DMS153 treated with DMSO at 0.1 percent for 48 hours (cell line): ENCODE measurements at regions not wholly inside any gene's neighbourhood (a gene's known extent, or its start where the extent isn't known, plus 50 kb on each side); places are given as distances from the start of the nearest gene placed in this dataset.

Experiments used
- DNase-seq: peaks from one replicate; lab custom pipeline; 2025; ENCODE audit not compliant: unreplicated experiment; lab: John Stamatoyannopoulos, UW

DNA sequence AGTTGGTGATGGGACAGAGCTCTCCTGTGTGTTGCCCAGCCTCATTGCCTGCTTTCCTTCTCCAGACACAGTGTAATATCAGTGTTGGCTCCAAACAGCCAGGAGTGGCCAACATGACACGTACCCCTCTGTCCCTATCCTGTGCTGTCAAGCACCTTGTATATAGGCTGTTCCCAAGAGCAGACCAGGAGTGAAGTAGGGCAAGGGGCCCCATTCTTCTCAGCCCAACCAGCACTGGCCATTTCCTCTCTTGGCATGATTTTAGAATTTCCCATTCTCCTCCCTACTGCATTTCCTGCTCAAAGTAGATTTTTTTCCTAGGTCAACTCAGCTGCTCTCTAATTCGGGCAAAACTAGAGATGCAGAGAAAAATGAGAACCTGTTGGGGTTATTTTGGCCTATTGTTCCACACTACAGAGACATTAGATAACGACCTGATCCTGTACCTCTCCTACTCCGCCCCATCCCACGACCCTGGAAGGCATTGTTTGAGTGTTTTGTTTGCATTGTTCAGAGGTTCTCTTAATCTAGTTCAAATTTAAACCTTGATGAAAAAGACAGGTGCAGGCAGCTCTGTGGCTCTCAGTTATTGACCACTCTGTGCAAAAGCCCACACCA lies 95.6 kb downstream of the RASSF10 start:
- DNase-seq, result no peak

- peak; percentile 93 for DNase-seq
Observed at GRCh38 chr11:13105237-13105844, 96.2 kb downstream of the RASSF10 start.

GRCh38 chr11:13107544-13108044 lies 98.5 kb downstream of the RASSF10 start:
- no peak for DNase-seq

DNA sequence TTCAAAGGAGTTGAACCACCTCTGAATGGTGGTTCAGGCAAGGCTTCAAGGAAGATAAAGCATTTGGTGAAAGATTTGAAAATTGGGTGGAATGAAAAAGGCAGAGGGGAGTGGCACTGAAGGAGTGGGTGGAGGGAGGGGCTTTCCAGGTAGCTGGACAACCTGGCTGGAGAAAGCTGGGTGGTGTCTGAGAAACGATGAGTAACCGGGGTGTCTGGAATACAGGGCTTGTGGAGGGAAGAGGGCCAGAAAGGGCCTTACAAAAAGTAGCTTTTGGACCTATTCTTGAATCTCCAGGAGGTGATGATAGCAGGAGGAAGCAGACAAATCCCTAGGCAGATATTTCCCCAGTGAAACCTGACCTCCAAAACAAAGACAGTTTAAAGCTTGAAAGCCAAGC lies 99.3 kb downstream of the RASSF10 start:
- no peak for DNase-seq

DNA sequence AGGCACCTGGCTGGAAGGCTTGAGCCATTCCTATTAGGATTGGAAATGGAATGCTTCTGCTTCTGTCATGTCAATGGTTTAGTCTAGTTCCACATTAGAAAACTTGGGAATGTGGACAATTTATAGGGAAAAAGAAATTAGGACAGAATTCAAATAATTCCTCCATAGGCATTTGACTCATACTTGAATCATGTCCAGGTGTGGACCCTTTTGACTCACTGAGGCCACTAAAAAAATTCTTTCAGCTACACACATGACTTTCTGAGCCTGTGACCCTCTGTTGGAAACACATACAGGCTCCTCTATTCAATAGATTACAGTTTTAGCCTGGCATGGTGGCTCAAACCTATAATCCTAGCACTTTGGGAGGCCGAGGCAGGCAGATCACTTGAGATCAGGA lies 100.5 kb downstream of the RASSF10 start:
- no peak for DNase-seq

DNA sequence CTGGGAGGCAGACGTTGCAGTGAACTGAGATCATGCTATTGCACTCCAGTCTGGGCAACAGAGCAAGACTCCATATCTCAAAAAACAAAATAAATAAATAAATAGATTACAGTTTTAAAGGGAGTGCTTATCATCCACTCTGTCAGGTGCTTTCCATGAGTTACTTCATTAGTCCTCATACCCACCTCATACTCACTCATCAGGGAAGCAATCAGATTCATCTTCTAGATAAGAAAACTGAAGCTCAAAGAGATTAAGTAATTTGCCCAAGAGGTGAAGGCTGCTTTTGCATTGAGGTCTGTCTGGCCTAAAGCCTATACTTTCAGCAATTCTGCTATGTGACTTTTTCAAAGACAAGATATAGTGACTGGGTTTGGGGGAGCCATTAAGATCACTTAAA lies 101.0 kb downstream of the RASSF10 start:
- no peak for DNase-seq

DNA sequence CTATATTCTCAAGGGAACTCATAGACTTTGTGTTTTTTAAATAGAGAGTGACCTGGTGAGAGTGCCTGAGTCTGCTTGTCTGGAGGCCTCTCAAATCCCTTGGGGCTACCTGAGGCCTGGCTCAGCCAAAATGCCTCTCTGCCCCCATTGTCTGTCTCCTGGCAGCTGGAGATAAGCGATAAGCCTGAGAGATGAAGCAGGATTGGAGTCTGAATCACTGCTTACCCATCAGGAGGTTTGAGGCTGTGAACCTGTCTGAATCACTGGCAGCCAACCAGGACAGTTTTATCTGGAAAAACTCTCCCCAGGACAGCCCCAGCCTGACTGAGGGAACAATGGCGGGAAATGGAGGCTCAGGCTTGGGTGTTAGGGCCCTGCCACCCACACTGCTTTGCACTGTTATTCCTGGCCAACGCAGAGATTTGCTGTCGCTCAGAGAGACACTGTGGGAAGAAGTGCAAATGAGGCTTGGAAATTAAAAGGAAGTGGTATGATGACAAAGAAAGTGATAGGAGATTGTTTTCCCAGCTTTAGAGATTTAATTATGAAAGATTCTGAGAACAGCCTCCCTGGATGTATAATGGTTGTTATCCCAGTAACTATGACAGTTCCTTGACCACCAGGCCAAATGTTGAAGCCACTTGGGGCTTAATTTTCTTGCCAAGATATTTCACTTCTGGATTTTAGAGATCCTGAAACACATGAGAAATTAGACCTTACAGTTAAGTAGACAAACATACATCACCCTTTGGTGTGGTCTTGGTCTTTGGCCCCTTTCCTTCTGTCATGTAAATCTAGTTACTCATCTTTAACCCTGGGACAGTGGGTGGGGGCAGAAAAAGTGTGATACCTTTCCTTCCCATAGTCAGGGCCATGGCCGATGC lies 102.1 kb downstream of the RASSF10 start:
- DNase-seq, result peak; percentile 63

DNA sequence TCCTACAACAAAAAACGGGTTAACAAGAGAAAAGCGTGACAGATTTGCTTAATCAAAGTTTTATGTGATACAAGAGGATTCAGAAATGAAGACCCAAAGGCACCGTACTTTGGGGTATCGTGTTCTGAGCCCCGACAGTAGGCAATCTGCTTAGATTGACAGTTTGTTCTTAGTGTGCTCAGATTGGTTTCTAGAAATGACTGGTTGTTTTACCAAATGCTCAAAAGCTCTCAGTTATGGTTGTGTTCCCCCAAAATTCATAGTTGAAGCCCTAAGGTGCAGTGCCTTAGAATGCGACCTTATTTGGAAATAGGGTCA lies 102.7 kb downstream of the RASSF10 start:
- no peak for DNase-seq

DNA sequence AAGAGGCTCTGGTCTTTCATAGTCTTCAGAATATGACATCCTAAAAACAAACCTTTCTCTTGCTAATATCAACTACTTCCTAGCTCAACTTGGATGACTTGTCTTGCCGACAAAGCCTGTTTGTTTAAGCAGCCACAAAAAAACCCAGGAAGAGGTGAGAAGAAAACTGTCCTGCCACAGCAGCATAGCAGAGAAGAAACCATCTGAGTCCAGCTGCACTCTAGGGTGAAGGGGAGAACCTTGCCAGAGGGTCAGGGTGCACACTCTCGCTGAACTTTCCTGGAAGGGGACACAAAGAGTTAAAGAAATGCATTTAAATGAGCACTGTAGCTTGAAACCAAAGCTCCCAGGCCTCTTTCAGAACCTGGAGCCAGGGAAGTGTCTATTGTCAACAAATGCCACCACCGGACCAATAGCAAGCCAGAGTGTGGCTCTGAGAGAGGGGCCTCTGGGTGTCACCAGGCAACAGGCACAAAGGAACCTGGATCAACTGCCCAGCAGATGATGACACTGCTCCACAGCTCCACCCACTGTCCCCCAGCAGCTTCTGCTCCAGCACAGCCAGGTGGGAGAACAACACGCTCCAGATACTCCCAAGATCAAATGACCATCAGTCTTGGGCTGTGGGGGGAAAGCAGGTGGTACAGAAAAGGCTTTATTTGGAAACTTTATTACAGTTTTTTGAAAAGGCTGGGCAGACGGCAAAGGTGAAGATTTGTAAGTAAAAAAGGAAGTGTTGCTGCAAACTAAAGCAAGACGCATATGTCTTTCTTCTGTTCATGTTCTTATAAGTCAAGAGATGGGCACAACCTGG lies 105.7 kb downstream of the RASSF10 start:
- peak; percentile 91 for DNase-seq

DNA sequence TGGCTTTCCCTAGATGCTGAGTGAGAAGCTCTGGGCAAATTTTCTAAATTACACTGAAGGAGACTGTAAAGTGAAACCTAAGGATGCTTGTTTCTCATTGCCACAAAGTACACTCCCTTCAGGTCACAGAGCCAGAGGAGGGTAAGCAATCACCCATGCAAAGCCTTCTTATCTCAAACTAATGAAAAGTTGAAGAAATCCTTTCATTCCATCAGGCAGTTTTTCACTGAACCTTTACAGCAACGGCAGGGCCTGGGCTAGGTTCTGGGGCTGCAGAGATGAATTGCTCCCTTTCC lies 106.2 kb downstream of the RASSF10 start:
- no peak for DNase-seq

DNA sequence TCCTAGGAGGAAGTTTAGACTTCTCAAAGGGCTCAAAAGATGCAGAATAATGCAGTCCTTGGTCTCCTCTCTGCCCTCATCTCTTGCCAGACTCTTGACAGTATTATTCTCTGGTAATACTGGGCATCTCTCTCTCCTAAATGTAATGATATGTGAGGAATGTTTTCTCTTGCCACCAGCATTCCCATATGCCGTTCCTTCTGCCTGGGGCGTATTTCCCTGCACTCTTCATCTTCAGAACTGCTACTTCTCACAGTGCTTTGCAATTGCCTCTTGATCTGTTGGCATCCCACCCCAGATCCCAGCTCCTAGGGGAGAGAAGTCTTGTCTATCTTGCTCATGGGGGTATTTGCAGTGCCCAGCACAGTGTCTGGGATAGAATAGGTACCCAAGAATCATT lies 107.4 kb downstream of the RASSF10 start:
- no peak for DNase-seq

- DNase-seq, result no peak
Observed at GRCh38 chr11:13117344-13117743, 108.2 kb downstream of the RASSF10 start.

DNA sequence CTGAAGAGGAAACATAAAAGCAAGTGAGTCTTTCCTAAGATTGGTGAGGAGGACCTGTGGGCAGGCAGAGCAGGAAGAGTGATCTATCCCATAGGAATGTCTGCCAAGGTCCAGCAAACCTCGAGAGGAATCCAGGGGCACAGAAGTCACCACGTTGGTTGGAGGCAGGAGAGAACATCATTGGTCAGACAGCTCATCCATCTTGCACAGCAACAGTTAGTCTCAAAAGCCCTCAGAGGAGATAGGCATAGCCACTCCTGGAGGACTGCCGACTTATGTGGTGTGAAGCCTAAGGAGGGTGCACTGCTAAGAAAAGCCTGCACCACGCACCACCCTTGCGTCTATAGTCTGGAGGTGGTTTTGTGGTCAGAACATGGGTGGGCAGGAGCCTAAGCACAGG lies 109.1 kb downstream of the RASSF10 start:
- no peak for DNase-seq

DNA sequence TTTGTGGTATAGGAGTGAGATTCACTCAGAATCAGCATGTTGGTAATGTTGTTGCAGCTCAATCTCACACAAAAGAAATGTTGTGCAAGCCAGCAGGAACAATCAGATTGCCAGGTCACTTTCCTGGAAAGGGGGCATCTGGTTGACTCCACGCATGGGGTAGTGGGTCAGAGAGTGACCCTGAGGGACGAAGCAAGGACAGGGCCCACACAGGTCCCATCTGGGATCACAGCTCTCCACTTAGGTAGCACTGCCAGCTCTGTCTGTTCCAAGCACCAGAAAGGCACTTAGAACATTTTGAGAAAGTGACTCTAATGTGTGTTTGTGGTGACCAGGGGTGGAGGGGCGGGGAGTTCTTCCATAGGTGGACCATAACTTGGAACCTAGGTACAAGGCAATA lies 109.5 kb downstream of the RASSF10 start:
- DNase-seq, result no peak

DNA sequence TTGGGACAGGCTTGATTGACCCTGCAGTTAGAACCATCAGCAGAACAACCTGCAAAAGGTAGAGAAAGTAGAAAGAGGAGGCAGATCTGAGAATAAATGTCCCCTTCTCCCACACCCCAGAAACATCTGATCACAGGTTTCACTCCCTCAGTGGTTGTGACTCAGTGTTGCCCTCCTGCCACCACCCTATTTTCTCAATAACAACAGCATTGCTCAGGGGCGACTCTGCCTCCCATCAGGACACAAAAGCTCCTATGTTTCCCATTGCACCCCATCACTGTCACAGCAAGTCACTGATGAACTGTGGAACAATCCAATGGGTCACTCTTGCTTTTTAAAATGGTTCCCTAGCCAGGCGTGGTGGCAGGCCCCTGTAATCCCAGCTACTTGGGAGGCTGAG lies 110.2 kb downstream of the RASSF10 start:
- no peak for DNase-seq

DNA sequence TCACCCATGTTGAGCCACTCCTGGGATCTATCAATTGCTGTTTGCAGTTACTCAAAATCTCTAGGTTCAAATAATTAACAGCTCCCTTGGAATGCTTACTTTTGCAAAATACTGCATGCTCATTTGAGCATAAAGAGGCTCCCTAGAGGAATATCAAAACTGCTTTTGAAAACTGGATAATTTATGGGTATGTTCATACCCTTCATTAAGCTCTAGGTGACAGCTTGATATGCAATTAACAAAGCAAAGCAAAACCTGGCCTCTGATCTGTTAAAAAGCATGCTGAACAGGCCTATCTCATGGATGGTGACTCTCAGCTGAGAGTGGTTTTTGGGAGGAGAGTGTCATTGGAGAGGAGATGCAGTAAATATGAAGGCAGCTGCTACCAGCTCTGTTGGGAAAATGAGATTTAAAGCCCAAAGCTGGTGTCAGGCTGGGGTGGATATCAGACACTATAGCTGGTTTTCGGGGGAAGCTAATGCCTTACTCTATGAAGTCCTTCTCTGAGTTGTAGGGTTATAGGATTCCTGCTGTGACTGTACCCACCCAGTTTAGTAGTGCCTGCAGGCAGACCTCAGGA lies 110.9 kb downstream of the RASSF10 start:
- DNase-seq, result no peak

GRCh38 chr11:13120691-13121090 lies 111.6 kb downstream of the RASSF10 start:
- DNase-seq, result no peak

DNA sequence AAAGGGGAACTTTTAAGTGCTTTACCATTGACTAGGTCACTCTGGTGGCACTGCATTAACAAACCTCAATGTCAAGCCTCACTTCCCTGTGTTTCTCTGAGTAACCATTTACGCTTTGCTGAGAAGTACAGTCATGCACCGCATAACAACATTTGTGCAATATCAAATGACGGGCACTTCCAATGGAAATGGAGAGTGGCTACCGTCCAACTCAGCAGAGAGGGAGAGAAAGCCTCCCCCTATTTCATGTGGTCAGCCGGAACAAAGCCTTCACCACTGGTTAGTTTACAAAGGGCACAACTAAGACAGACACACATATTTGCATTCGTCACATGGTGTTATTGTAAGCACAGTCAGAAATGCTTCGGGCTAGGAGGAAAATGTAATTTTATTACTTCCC lies 117.3 kb downstream of the RASSF10 start:
- peak; percentile 82 for DNase-seq

GRCh38 chr11:13127161-13127560 lies 118.0 kb downstream of the RASSF10 start:
- no peak for DNase-seq

DNA sequence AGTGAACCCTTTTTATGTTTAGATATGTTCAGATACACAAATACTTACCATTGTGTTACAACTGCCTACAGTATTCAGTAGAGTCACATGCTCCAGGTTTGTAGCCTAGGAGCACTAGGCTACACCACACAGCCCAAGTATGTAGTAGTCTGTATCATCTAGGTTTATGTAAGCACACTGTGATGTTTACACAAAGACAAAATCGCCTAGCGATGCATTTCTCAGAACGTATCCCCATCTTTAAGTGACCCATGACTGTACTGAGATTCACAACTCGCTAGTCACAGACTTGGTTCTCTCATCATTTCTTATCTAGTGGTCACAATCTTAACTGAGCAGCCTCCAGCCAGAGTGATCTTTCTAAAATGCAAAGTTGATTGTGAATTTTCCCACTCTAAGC lies 119.2 kb downstream of the RASSF10 start:
- no peak for DNase-seq

DNA sequence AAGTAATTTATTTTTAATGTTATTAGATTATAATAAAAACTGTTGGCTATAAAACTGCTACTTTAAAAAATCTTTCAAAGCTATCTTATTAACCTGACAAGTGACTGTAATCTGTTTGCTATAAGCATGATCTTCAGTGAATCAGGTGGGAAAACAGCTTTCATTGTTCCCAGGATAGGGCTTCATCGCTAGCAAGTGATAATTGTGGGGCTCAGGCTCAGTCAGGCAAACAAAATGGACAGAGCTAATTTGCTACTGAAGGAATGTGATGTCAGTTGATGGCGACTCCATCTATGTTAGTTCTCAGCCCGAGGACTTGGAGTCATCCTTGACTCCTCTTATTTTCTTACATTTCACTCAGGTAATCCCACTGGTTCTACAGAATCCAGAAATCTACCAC lies 125.0 kb downstream of the RASSF10 start:
- DNase-seq, result no peak
